Muscle of back (tissue), 3 donors: ENCODE measurements at regions not wholly inside any gene's neighbourhood (a gene's known extent, or its start where the extent isn't known, plus 50 kb on each side); places are given as distances from the start of the nearest gene placed in this dataset.
A peak's percentile ranks its signal among the peaks of the same experiment; 100 is the strongest.
"Not testable (repeated sequence)": the region's sequence is repeated elsewhere in the genome, so short reads cannot be mapped to it uniquely, and the experiment has no call there.

Experiments
- DNase-seq, 3 donors: peaks; one replicate each; pipeline versions ENCODE4 v3.0.0 to v3.0.0-alpha.2; 2013

DNA sequence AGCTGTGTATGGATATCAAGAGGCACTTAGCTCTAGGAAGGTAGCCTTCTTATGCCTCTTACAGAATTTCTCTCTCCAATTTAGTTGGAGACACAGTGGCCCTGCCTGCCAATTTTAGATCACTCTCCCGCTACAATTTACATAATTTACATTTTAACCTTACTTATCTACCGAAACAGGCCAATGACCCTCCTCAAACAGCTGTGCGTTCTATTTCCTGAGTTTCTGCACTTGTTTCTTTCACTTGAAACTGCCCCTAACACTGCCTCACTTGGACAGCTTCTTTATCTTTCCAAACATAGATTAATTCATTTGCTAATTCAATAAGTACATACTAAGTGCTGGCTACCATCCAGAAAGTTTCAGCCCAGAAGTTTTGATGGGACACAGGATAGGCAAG, 52.9 kb upstream of the HDDC2 start:
- no peak for DNase-seq

GRCh38 chr6:125356884-125357283, 55.1 kb upstream of the HDDC2 start:
- no peak for DNase-seq

DNA sequence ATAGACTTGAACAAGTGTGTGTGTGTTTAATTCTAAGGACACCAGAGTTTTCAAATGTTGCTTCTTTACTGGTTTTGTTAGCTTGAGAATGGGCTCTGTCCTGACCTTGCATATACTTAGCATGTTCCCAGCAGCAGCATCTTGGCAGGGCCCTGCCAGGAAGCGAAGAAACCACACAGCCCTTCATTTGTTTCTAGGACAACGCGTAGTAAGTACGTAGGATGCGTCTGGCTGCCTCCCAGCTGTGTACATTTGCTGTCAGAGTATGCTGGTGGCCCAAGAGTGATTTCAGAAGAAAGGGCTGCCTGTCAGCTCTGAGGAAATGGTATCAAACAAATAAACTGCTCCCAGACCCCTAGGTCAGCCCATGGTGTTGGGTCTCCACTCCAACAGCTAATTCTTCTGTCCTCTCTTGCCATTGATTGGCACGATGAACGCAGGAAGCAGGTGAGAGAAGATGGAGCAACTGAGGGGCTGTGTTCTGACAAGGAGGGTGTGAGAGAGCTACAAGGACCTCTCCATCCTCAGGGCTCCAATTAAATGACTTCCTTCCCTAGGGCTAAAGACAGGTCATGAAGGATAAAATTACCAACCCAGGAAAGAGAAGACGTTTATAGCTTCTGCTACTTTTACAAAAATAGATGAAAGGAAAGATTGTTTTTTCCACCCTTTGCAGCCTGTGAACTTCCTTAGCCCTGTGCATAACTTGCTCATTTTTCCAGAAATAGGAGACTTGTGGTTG, 55.9 kb upstream of the HDDC2 start:
- peak in 2 of 3 donors; percentile 27 to 53 for DNase-seq

GRCh38 chr6:125358898-125359297, 57.1 kb upstream of the HDDC2 start:
- DNase-seq: no peak

DNA sequence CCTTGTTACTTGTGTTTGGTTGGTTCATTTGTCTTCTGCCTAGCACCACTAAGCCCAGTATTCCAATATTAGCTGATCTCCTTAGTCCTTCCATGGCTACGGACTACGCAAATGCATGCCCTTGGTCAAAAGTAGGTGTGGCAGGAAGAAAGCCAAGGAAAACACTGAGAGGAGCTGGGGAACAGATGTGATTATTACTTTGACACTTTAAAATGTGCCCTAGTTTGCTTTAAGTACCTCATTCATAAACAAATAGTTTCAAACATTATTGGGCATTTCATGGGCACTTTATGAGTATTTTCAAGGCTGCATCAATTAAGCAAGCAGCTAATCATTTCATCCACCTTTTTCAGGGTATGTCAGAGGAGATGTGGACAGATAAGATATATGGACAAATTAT, 60.1 kb upstream of the HDDC2 start:
- no peak for DNase-seq

- DNase-seq: peak; percentile 41 to 80 (median 54)
Observed at GRCh38 chr6:125363039-125363823, 61.5 kb upstream of the HDDC2 start.

- no peak for DNase-seq
Observed at GRCh38 chr6:125363824-125364165, 62.0 kb upstream of the HDDC2 start.

- no peak for DNase-seq
Observed at GRCh38 chr6:125365230-125365629, 63.5 kb upstream of the HDDC2 start.

GRCh38 chr6:125367036-125367782, 65.4 kb upstream of the HDDC2 start:
- DNase-seq: no peak

DNA sequence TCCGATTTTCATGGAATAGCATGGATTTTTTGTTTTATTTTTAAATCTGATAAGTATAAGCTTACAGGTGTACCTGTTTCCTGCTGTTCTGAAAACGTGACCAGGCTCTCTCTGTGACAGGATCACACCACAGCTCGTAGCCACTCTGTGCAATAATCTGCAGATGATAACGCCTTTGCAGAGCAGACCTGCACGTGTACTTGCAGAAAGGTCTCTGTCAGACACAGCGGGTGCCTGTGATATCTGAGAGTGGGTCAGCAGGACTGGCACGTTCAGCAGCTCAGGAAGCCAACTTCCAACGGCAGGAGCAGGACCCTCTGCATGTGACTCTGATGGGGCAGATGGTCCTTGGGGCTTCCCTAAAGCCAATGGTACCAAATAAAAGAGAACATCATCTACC, 68.6 kb upstream of the HDDC2 start:
- no peak for DNase-seq

GRCh38 chr6:125375013-125375412, 73.2 kb upstream of the HDDC2 start:
- DNase-seq: no peak

DNA sequence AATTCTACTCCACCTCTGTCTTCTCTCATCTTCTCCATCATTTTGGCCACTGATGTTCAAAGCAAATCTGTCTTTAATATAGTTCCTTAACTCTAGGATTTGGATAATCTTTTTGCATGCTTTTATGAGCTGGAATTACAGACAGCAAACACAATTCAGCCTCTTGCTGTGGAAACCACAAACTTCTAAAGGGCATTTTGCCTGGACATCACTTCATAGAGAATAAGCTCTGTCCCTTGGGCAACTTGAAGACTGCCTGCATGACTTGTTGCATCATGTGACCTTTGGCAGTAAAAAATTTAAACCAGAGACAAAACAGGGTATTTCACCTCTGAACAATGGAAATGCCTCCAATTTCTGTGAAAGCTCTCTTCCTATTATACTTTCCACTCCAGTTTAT, 74.1 kb upstream of the HDDC2 start:
- no peak for DNase-seq

GRCh38 chr6:125377621-125378020, 75.9 kb upstream of the HDDC2 start:
- DNase-seq: peak; percentile 17 to 73 (median 49)

GRCh38 chr6:125379174-125379573, 77.4 kb upstream of the HDDC2 start:
- DNase-seq: no peak

DNA sequence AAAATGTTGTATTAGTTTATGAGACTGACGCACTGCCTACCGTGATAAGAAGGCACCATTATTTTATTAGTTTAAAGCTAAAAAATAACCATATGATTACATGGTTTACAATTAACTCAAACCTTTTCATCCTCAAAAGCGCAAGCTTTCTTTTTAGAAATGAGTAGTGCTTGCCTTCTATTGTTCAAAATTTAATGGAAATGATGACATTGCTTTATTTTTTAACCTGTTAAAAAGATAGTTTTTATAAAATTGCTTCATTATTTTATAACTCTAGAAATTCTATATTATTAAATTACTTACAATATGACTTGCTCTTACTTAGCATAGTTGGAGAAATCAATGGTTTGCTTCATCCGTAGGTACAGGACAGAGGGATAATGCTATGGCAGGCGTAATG, 78.7 kb upstream of the HDDC2 start:
- DNase-seq: no peak

GRCh38 chr6:125386337-125386736, 84.6 kb upstream of the HDDC2 start:
- DNase-seq: not testable (repeated sequence)

DNA sequence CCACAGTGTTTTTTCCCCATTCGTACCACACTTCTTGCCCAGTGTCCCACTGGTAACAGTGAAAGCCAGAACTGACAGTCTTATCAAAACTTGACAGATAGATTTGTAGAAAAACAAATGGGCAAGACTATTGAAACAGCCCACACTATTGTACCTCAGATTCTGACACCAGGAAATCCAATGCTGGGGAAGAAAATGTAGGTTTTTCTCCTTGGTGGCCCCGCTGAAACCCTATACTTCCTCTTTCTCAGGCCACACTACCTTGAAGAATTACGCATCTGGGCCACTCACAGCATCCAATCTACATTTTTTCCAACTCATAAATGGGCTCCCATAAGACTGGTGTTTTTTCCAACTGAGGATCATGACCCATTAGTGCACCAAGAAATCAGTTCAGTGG, 90.9 kb upstream of the HDDC2 start:
- DNase-seq: no peak

DNA sequence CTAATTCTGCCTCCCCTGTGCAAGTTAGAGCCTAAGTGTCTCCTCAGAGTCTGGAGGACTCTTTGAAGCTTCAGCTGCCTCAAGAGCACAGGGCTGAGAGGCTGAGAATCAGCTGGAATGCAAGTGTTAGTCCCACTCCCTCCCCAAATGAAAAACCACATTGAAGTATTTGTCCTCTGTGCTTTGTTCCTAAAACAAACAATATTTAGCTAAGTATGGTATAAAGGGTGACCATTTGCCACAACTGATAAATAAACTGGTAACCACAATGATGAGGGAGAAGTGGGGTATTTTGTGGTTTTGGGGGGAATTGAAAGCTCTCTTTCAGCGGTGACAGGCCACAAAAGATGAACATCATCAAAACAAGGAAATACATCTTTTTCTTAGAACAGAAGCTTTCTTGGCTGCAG, 91.7 kb upstream of the HDDC2 start:
- no peak for DNase-seq

DNA sequence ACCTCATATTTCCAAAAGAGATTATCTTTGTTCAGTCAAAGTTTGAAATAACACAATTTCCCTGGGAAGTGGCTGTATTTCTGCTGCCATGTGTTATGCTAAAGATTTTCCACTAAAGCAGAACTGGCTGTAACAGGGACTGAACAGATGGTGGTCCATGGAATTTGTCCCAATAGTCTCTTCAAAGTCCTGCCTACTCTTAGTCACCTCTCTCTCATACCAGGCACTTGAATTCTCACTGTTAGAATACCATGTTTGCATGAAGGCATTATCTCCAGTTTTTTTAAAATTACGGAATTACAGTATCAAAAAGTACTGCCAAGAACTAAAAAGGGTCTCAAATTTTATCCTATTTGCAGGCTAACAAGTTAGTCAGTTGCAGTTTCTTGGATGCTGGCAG, 105.0 kb upstream of the HDDC2 start:
- DNase-seq: no peak

GRCh38 chr6:125414507-125414906, 112.7 kb upstream of the HDDC2 start:
- no peak for DNase-seq

DNA sequence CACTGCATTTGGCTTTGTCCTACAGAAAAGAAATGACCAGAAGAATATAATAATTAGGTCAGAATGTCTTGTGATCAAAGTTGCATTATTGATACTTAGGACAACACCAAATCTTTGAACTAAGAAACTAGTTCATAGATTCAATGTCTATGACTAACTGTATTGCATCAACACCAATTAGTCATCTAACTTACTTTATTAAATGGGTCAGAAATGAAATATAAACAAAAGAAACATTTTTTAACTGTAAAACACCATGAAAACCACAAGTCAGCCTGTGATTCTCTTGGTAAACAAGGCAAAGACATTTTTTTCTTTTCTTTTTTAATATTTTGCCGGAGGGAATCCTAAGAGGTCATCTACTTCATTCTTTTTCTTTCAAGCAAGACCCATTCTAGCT, 114.1 kb upstream of the HDDC2 start:
- no peak for DNase-seq

- DNase-seq: peak in 2 of 3 donors; percentile 1 to 7
Observed at GRCh38 chr6:125421836-125422235, 120.1 kb upstream of the HDDC2 start.

DNA sequence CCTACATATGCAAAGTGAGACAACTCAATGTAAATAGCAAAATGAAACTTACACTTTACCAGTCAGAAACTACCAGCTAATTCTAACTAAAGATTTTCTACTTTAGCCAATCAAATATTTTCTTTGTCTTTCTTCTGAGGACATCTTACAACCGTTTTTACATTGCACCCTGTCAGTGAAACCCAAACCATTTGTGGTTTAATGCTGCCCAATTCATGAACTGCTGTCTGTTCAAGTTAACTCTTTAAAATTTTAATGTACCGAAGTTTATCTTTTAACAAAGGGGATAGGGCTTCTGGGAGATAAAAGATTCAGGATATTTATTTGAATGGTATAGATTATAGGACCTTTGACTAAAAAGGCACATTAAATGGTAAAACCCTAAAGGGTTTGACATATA, 121.3 kb upstream of the HDDC2 start:
- DNase-seq: no peak
